ENCODE measurements at regions not wholly inside any gene's neighbourhood (a gene's known extent, or its start where the extent isn't known, plus 50 kb on each side); places are given as distances from the start of the nearest gene placed in this dataset.

GRCh38 chr2:7510353-7510752 lies 593.1 kb downstream of the RNF144A start:
- H3K23ac ChIP-seq (ENCODE audit: insufficient read length, low read depth, low read length): no peak overlapping the region
- H3K27ac ChIP-seq (ENCODE audit: insufficient read length, low read depth, low read length): no peak overlapping the region
- Mint-ChIP-seq H3K27me3 (ENCODE audit: low read depth) (no peaks in the 10 kb centered on the region), H3K27ac (no peak overlapping the region), H3K4me3 (no peak overlapping the region), H3K9me3 (peaks cover 0 to 2% of the 10 kb centered on the region in 2 experiments; a peak in 2 of 5 replicates), H3K36me3 (ENCODE audit: insufficient read depth in 1 of 3, low read depth in 3 of 3) (no peaks in the 10 kb centered on the region; a peak in 1 of 7 replicates), H3K4me1 (no peaks in the 10 kb centered on the region)
- no peaks in the 10 kb centered on the region for H3K23me2 ChIP-seq (ENCODE audit: insufficient read length, low read depth, low read length, poor library complexity, severe bottlenecking)
- H4K91ac ChIP-seq (ENCODE audit: insufficient read length, low read depth, low read length): no peak overlapping the region
- no CpG with 5 or more reads among the region's 4 CpGs for WGBS (ENCODE audit: extremely low coverage, insufficient read length, low lambda C conversion rate)
- H3K9ac ChIP-seq (ENCODE audit: extremely low read depth, insufficient read length, low read length): no peak overlapping the region
- H3K14ac ChIP-seq (ENCODE audit: insufficient read depth, low read length): no peak overlapping the region
- no peak overlapping the region for H3T11ph ChIP-seq (ENCODE audit: low read length)
- no peak overlapping the region for H2AK5ac ChIP-seq (ENCODE audit: insufficient read length, low read length)
- no peak for DNase-seq
- no peak overlapping the region for H2BK5ac ChIP-seq (ENCODE audit: insufficient read length, low read length)
- H3K4ac ChIP-seq (ENCODE audit: low read depth, low read length): no peak overlapping the region
- no peaks in the 10 kb centered on the region for H3K79me2 ChIP-seq (ENCODE audit: insufficient read depth, low read length)
- H3K4me1 ChIP-seq (ENCODE audit: insufficient read depth, low read length): no peaks in the 10 kb centered on the region
- no peak overlapping the region for H2AFZ ChIP-seq (ENCODE audit: low read length)
- H3K9me3 ChIP-seq (ENCODE audit: control insufficient read depth, low read depth, low read length): no peaks in the 10 kb centered on the region
- H3K27me3 ChIP-seq (ENCODE audit: insufficient read depth, low read length): no peaks in the 10 kb centered on the region
- H2BK12ac ChIP-seq (ENCODE audit: insufficient read length, low read depth, low read length): no peak overlapping the region
- no peak overlapping the region for H4K5ac ChIP-seq (ENCODE audit: insufficient read length, low read depth, low read length)
- H4K20me1 ChIP-seq (ENCODE audit: control insufficient read depth, insufficient read depth, insufficient read length): no peaks in the 10 kb centered on the region
- H2BK15ac ChIP-seq (ENCODE audit: low read depth, low read length): no peak overlapping the region
- H2BK20ac ChIP-seq (ENCODE audit: low read depth, low read length, poor library complexity, severe bottlenecking): no peak overlapping the region
- no peaks in the 10 kb centered on the region for H3K79me1 ChIP-seq (ENCODE audit: insufficient read depth, low read depth, low read length, poor library complexity, severe bottlenecking)
- H3K56ac ChIP-seq (ENCODE audit: insufficient read length, low read depth, low read length): no peak overlapping the region
- H2BK120ac ChIP-seq (ENCODE audit: low read depth, low read length, poor library complexity, severe bottlenecking): no peak overlapping the region
- no peak overlapping the region for H3K18ac ChIP-seq (ENCODE audit: insufficient read length, low read depth, low read length)
- peak; percentile 26; the same call in 1 of the 3 replicates for TF ChIP-seq CTCF (conservative IDR thresholded peaks at IDR 0.05)
- H4K8ac ChIP-seq (replicated peaks; ENCODE audit: insufficient read length, low read depth, low read length): no peak overlapping the region
- no peak overlapping the region for H3K4me2 ChIP-seq (ENCODE audit: insufficient read depth, insufficient read length, low read length)

Data from H9 (cell line).